NCI-H2029 treated with DMSO at 0.1 percent for 48 hours (cell line): ENCODE measurements at regions not wholly inside any gene's neighbourhood (a gene's known extent, or its start where the extent isn't known, plus 50 kb on each side); places are given as distances from the start of the nearest gene placed in this dataset.
"Not testable (repeated sequence)": the region's sequence is repeated elsewhere in the genome, so short reads cannot be mapped to it uniquely, and the experiment has no call there.

Source experiments
- DNase-seq: peaks from one replicate; lab custom pipeline; 2025; lab: John Stamatoyannopoulos, UW

- no peak for DNase-seq
Measured at GRCh38 chr6:10128721-10129120, 286.2 kb downstream of the TFAP2A start.

- no peak for DNase-seq
Measured at GRCh38 chr6:10122164-10122563, 292.7 kb downstream of the TFAP2A start.

GRCh38 chr6:10112871-10113549 lies 301.9 kb downstream of the TFAP2A start:
- no peak for DNase-seq

GRCh38 chr6:10111975-10112374 lies 302.9 kb downstream of the TFAP2A start:
- DNase-seq, result no peak

- no peak for DNase-seq
Measured at GRCh38 chr6:10101551-10102252, 313.2 kb downstream of the TFAP2A start.

GRCh38 chr6:10099529-10100140 lies 315.2 kb downstream of the TFAP2A start:
- DNase-seq, result no peak

GRCh38 chr6:10098756-10099528 lies 315.9 kb downstream of the TFAP2A start:
- DNase-seq, result peak; percentile 17

GRCh38 chr6:10093282-10093681 lies 321.6 kb downstream of the TFAP2A start:
- DNase-seq, result no peak

GRCh38 chr6:10084111-10084986 lies 330.5 kb downstream of the TFAP2A start:
- no peak for DNase-seq

- DNase-seq, result no peak
Measured at GRCh38 chr6:10082385-10082784, 332.5 kb downstream of the TFAP2A start.

GRCh38 chr6:10081957-10082356 lies 332.9 kb downstream of the TFAP2A start:
- no peak for DNase-seq

GRCh38 chr6:10081075-10081474 lies 333.8 kb downstream of the TFAP2A start:
- DNase-seq, result no peak

GRCh38 chr6:10080561-10080960 lies 334.3 kb downstream of the TFAP2A start:
- no peak for DNase-seq

- DNase-seq, result no peak
Measured at GRCh38 chr6:10078581-10078980, 336.3 kb downstream of the TFAP2A start.

- DNase-seq, result not testable (repeated sequence)
Measured at GRCh38 chr6:10074726-10075125, 340.1 kb downstream of the TFAP2A start.

- no peak for DNase-seq
Measured at GRCh38 chr6:10073341-10073740, 341.5 kb downstream of the TFAP2A start.

GRCh38 chr6:10071631-10072220 lies 343.1 kb downstream of the TFAP2A start:
- no peak for DNase-seq

- no peak for DNase-seq
Measured at GRCh38 chr6:10060004-10060403, 354.9 kb downstream of the TFAP2A start.

GRCh38 chr6:10054672-10055071 lies 360.2 kb downstream of the TFAP2A start:
- DNase-seq, result no peak

GRCh38 chr6:10051283-10051682 lies 363.6 kb downstream of the TFAP2A start:
- DNase-seq, result no peak
